ENCODE measurements at regions not wholly inside any gene's neighbourhood (a gene's known extent, or its start where the extent isn't known, plus 50 kb on each side); places are given as distances from the start of the nearest gene placed in this dataset.

GRCh38 chr5:174614500-174615135 lies 109.8 kb upstream of the MSX2 start:
- DNase-seq (ENCODE audit: extremely low spot score, unreplicated experiment): no peak
- no peak overlapping the region for H3K27ac Mint-ChIP-seq
- H3K4me1 Mint-ChIP-seq (ENCODE audit: unreplicated experiment): peaks cover 48% of the 10 kb centered on the region
- H3K27me3 Mint-ChIP-seq: no peaks in the 10 kb centered on the region
- no peak overlapping the region for H3K4me3 Mint-ChIP-seq
- TF ChIP-seq CTCF (conservative IDR thresholded peaks at IDR 0.05): no peak
- H3K36me3 Mint-ChIP-seq: no peaks in the 10 kb centered on the region
- H3K9me3 Mint-ChIP-seq: peaks cover 4% of the 10 kb centered on the region

DNA sequence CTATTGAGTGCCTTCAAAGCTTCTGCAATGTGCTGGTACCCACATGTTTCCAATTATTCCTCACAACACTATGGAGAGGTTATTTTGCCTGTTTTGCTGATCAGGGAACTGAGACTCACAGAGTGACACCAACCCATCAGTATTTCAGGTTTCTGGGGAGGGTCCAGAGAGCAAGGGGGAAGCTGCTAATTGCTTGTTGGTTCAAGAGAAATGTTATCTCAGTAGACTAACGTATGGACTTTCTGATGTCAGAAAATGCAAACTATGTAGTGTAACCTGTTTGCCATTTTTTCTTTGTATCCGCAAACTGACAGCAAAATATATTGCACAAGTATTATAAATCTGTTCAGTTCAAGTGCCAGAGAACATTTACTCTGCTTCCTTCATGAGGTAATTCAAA lies 108.3 kb upstream of the MSX2 start:
- no peak for TF ChIP-seq CTCF (conservative IDR thresholded peaks at IDR 0.05)
- H3K36me3 Mint-ChIP-seq: no peaks in the 10 kb centered on the region
- peak overlapping the region; percentile 88 for H3K27ac Mint-ChIP-seq
- H3K4me1 Mint-ChIP-seq (ENCODE audit: unreplicated experiment): peaks cover 59% of the 10 kb centered on the region
- H3K9me3 Mint-ChIP-seq: peaks cover 4% of the 10 kb centered on the region
- no peak for DNase-seq (ENCODE audit: extremely low spot score, unreplicated experiment)
- H3K27me3 Mint-ChIP-seq: peaks cover 6% of the 10 kb centered on the region
- peak overlapping the region; percentile 21 for H3K4me3 Mint-ChIP-seq

DNA sequence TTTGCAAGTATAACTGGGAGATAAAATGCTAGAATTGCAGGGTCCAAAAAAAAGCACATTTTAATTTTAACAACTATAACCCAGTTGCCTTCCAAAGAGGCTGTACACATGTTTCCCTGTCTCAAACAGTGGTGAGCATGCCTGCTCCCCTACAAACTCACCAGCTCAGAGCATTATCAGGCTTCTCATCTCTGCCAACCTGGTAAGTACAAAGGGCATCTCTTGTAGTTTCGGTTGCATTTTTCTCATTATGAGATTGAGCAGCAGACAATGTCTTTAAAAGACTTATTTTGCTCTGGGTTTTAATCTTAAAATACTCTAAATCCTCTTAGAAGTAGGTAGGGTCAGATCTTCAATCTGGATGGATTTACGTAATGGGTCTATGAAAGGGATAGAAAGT lies 107.1 kb upstream of the MSX2 start:
- H3K4me1 Mint-ChIP-seq (ENCODE audit: unreplicated experiment): peaks cover 63% of the 10 kb centered on the region
- no peaks in the 10 kb centered on the region for H3K36me3 Mint-ChIP-seq
- no peak for DNase-seq (ENCODE audit: extremely low spot score, unreplicated experiment)
- H3K4me3 Mint-ChIP-seq: peak overlapping the region; percentile 22
- H3K27ac Mint-ChIP-seq: peak overlapping the region; percentile 88
- peaks cover 9% of the 10 kb centered on the region for H3K27me3 Mint-ChIP-seq
- TF ChIP-seq CTCF (conservative IDR thresholded peaks at IDR 0.05): no peak
- H3K9me3 Mint-ChIP-seq: peaks cover 4% of the 10 kb centered on the region

DNA sequence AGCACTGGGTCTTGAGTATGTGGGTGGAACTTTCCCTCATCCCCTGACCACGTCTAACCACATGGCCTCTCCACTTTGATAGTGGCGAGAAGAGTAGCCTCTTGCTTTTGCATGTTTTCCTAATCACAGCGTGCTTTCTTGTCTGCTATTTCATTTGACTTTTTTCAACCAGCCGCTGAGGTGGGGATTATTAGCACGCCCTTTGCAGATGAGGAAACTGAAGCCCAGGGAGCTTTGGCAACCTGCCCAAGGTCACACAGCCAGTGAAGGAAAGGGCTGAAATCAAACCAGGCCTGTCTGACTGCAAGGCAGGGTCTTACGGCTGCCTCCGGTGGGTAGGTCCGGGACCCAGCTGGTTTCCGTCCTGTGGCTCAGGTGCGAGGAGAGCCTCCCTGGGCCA lies 106.5 kb upstream of the MSX2 start:
- H3K9me3 Mint-ChIP-seq: peaks cover 4% of the 10 kb centered on the region
- DNase-seq (ENCODE audit: extremely low spot score, unreplicated experiment): no peak
- no peak overlapping the region for H3K4me3 Mint-ChIP-seq
- H3K27me3 Mint-ChIP-seq: peaks cover 9% of the 10 kb centered on the region
- H3K4me1 Mint-ChIP-seq (ENCODE audit: unreplicated experiment): peaks cover 58% of the 10 kb centered on the region
- no peaks in the 10 kb centered on the region for H3K36me3 Mint-ChIP-seq
- H3K27ac Mint-ChIP-seq: peak overlapping the region; percentile 58
- no peak for TF ChIP-seq CTCF (conservative IDR thresholded peaks at IDR 0.05)

DNA sequence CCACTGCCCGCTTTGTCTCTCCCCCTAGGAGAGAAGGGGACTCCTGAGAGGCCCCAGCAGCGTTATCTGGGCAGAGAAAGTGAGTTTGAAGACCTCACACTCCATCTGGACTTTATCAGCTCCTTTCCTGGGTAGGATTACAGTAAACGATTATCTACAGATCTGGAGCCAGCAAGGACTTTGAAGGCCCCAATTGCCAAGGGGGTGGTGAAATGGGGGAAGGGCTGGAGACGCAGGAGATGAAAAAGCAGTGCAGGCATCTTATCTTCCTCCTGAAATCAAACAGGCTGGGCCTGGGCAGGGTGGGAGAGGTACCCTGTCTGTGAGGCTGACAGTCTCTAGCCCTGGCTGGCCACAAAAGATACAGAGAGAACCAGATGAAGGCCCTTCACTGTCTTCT lies 105.8 kb upstream of the MSX2 start:
- Mint-ChIP-seq H3K27me3 (peaks cover 9% of the 10 kb centered on the region), H3K4me1 (ENCODE audit: unreplicated experiment) (peaks cover 60% of the 10 kb centered on the region), H3K9me3 (peaks cover 4% of the 10 kb centered on the region), H3K36me3 (no peaks in the 10 kb centered on the region), H3K27ac (peak overlapping the region; percentile 58), H3K4me3 (peak overlapping the region; percentile 37)
- no peak for DNase-seq (ENCODE audit: extremely low spot score, unreplicated experiment)
- TF ChIP-seq CTCF (conservative IDR thresholded peaks at IDR 0.05): no peak

DNA sequence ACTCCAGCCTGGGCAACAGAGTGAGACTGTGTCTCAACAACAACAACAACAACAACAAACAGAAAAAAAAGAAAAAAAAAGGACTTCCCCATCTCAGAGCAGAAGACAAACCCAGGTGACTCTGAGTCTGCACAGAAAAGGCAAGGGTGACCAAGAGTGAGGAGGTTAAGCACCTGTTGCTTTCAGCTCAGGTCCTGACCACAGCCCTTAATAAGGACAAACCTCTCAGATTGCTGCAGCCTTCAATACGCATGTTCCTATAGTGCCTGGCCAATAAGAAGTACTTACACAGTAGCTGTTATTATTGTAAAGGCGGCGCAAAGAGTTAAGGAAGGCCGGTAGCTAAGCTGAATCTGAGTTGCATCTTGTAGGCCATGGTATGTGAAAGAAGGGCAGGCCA lies 102.3 kb upstream of the MSX2 start:
- DNase-seq (ENCODE audit: extremely low spot score, unreplicated experiment): no peak
- Mint-ChIP-seq H3K27ac (peak overlapping the region; percentile 16), H3K4me3 (no peak overlapping the region), H3K27me3 (peaks cover 9% of the 10 kb centered on the region), H3K4me1 (ENCODE audit: unreplicated experiment) (peaks cover 75% of the 10 kb centered on the region), H3K9me3 (no peaks in the 10 kb centered on the region), H3K36me3 (no peaks in the 10 kb centered on the region)
- no peak for TF ChIP-seq CTCF (conservative IDR thresholded peaks at IDR 0.05)
